H1 (cell line): ENCODE measurements at regions not wholly inside any gene's neighbourhood (a gene's known extent, or its start where the extent isn't known, plus 50 kb on each side); places are given as distances from the start of the nearest gene placed in this dataset.

Source experiments
- BACH1 ChIP-seq: IDR thresholded peaks from 2 replicates; pipeline ENCODE4 v1.6.1; 2012; ENCODE audit warnings: low read length, improper control_type of control experiment
- CBX8 ChIP-seq: fragments of 300-800, 300-1000 bp; sonication (generic); IDR thresholded peaks from 2 replicates; pipeline ENCODE4 v1.7.1; 2016; ENCODE audit warnings: low read depth, low read length, borderline replicate concordance
- CHD1 ChIP-seq: IDR thresholded peaks from 2 replicates; pipeline ENCODE4 v1.6.1; 2012; ENCODE audit warnings: low read depth, low read length, improper control_type of control experiment
- EGR1 ChIP-seq: IDR thresholded peaks from 2 replicates; pipeline ENCODE4 v1.6.1; 2011; ENCODE audit warnings: low read depth, low read length, borderline replicate concordance
- MAFK ChIP-seq: IDR thresholded peaks from 2 replicates; pipeline ENCODE4 v1.6.1; 2012; ENCODE audit warnings: low read depth, mild to moderate bottlenecking, improper control_type of control experiment, low read length
- NRF1 ChIP-seq: IDR thresholded peaks from 2 replicates; pipeline ENCODE4 v1.6.1; 2011; ENCODE audit warnings: mild to moderate bottlenecking, low read depth, low read length, improper control_type of control experiment
- POU5F1 ChIP-seq: IDR thresholded peaks from 2 replicates; pipeline ENCODE4 v1.6.1; 2011; ENCODE audit warnings: low read depth, mild to moderate bottlenecking, low read length, moderate library complexity
- RAD21 ChIP-seq, 2 experiments: IDR thresholded peaks in 1 of 2; conservative IDR thresholded peaks in 1 of 2; 2 replicates each; pipeline ENCODE4 v1.6.1; 2011; ENCODE audit warnings: low read depth in 2 of 2, low read length in 2 of 2, improper control_type of control experiment in 1 of 2, inconsistent platforms in 1 of 2, mild to moderate bottlenecking in 1 of 2, moderate library complexity in 1 of 2
- RBBP5 ChIP-seq: IDR thresholded peaks from 2 replicates; pipeline ENCODE4 v1.7.1; 2012; ENCODE audit warnings: low read depth, mild to moderate bottlenecking, inconsistent platforms, low read length, moderate library complexity, borderline replicate concordance
- SIN3A ChIP-seq, 2 experiments: IDR thresholded peaks in 1 of 2; conservative IDR thresholded peaks in 1 of 2; 2 replicates each; pipeline ENCODE4 v1.6.1; 2011 to 2012; ENCODE audit warnings: low read length in 2 of 2, improper control_type of control experiment in 1 of 2, low read depth in 1 of 2, mild to moderate bottlenecking in 1 of 2
- ZNF274 ChIP-seq: IDR thresholded peaks from 2 replicates; pipeline ENCODE4 v1.7.0; 2012; ENCODE audit warnings: low read length, borderline replicate concordance; ENCODE audit errors: extremely low read depth
- TF ChIP-seq, protein P1 (sequence below), 3 experiments: IDR thresholded peaks; 1 replicate in 2 of 3; 2 replicates in 1 of 3; pipeline versions ENCODE4 v1.5.1 to v1.6.1; 2011; ENCODE audit warnings: low read length in 3 of 3, mild to moderate bottlenecking in 3 of 3, inconsistent platforms in 2 of 3, low read depth in 1 of 3, moderate library complexity in 1 of 3; ENCODE audit not compliant: insufficient read depth in 1 of 3; ENCODE audit errors: control extremely low read depth in 1 of 3

DNA sequence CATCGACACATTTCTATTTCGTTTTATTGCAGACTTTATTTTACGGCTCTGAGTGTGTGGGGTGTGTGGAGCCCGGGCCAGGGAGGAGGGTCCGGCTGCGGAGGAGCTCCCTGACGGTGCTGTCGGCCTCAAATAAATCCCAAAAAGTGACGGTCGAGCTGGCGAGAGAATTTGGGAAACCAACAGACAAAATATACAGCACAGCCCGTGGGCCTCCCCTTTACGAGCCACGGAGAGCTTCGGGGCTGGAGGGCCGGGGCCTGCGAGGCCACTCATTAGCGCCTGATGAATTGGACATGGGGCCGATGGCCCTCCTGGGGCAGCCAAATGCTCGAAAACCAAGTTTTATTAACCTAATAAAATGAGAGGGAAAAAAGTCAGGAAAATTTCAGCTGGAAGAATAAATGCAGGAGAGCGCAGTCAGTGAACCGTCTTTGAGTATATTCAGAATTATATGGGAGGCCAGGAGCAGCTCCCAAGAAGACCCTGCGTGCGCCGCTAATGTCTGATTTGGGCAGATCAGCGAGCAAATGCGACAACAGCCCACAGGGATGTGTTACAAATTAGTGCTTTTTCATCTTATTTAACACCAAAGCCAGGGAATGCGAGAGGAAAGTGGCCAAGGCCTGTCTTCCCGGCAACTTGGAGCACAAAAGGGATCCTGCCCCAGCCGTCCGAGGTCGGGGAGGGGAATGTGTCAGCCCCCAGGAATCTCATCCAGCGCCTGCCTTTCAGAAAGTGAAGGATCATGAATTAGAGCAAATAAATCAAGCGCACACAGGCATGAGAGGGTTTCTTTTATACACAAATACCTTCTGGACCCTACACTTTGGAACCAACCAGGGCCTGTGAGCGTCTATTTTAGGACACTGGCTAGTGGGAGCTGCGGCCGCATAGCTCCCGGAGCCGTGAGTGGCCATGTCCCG is 249.1 kb downstream of the C16orf95 start:
- no peak for TF ChIP-seq MAFK
- no peak for TF ChIP-seq POU5F1
- no peak for TF ChIP-seq BACH1
- no peak for TF ChIP-seq RAD21 (IDR thresholded peaks at IDR 0.05 in 1 of 2, conservative IDR thresholded peaks at IDR 0.05 in 1 of 2; ENCODE audit: low read depth in 2 of 2, low read length in 2 of 2)
- no peak for TF ChIP-seq CHD1
- no peak for TF ChIP-seq NRF1
- TF ChIP-seq, protein P1, sequence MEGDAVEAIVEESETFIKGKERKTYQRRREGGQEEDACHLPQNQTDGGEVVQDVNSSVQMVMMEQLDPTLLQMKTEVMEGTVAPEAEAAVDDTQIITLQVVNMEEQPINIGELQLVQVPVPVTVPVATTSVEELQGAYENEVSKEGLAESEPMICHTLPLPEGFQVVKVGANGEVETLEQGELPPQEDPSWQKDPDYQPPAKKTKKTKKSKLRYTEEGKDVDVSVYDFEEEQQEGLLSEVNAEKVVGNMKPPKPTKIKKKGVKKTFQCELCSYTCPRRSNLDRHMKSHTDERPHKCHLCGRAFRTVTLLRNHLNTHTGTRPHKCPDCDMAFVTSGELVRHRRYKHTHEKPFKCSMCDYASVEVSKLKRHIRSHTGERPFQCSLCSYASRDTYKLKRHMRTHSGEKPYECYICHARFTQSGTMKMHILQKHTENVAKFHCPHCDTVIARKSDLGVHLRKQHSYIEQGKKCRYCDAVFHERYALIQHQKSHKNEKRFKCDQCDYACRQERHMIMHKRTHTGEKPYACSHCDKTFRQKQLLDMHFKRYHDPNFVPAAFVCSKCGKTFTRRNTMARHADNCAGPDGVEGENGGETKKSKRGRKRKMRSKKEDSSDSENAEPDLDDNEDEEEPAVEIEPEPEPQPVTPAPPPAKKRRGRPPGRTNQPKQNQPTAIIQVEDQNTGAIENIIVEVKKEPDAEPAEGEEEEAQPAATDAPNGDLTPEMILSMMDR (IDR thresholded peaks at IDR 0.05; ENCODE audit: control extremely low read depth in 1 of 3, insufficient read depth in 1 of 3, low read depth in 1 of 3, low read length in 3 of 3) = no peak
- no peak for TF ChIP-seq ZNF274
- TF ChIP-seq EGR1 = no peak
- no peak for TF ChIP-seq SIN3A (conservative IDR thresholded peaks at IDR 0.05 in 1 of 2, IDR thresholded peaks at IDR 0.05 in 1 of 2; ENCODE audit: low read depth in 1 of 2, low read length in 2 of 2)
- no peak for TF ChIP-seq CBX8
- no peak for TF ChIP-seq RBBP5
